TTC549 (cell line): ENCODE measurements at regions not wholly inside any gene's neighbourhood (a gene's known extent, or its start where the extent isn't known, plus 50 kb on each side); places are given as distances from the start of the nearest gene placed in this dataset.

Experiments used
- FAIRE-seq: peaks from 2 replicates; lab custom pipeline; 2012; peaks lifted over from hg19 to GRCh38; lab: Jason Lieb, UNC

DNA sequence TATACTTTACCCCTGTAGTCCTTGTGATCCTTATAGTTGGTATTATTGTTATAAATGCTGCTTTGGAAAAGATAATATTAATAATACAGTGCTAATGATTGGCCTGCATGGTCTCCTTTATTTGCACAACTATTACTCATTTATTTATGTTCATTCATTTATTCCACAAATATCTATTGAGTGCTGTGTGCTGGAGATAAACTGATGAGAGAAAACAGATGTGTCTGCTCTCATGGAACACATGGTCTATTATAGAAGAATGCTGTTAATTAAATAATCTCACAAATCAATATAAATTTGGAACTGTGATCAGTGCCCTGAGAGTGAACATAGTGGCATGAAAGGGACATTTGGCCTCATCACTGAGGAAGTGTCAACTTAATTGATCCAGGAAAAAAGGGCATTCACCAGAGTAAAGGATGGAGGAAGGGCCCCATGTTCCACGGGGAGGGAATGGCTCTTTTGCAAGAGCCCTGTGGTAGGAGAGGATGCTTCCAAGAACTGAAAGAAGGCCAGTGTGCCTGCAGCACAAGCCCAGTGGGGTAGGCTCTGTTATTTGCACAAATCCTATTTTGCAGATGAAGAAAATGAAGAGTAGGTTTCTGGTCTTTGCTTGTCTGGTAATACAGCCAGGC is 91.5 kb upstream of the STK39 start:
- FAIRE-seq, result no peak

DNA sequence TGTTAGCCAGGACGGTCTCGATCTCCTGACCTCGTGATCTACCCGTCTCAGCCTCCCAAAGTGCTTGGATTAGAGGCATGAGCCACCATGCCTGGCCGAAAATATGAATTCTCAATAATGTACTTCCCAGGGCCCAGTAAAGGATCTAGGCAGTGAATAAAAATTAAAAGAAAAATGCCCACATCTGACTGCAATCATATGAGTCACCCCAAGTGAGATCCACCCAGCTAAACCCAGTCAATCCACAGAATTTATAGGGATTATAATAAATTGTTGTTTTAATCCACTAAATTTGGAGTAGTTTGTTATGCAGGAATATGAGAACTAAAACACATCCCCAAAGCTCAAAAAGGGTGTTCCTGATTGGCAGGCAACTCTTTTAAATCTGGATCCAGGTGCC is 93.5 kb upstream of the STK39 start:
- FAIRE-seq, result no peak

DNA sequence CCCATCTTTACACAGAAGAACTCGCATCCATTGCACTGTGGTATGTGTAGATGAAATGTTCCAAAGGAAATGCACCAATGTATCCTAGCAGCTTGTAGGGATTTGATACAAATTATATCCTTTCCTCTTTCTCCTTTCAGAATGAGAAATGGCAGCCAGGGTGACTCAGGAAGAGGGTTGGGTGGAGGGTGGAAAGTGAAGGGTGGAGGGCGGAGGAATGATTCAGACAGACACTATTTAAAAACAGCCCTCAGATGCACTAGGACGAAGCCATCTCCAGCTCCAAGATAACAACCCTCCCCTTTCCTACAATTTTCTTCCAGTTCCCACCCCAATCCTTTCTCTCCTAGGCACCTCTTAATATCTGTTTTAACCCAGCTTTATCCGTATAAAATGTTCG is 96.2 kb upstream of the STK39 start:
- FAIRE-seq, result no peak

DNA sequence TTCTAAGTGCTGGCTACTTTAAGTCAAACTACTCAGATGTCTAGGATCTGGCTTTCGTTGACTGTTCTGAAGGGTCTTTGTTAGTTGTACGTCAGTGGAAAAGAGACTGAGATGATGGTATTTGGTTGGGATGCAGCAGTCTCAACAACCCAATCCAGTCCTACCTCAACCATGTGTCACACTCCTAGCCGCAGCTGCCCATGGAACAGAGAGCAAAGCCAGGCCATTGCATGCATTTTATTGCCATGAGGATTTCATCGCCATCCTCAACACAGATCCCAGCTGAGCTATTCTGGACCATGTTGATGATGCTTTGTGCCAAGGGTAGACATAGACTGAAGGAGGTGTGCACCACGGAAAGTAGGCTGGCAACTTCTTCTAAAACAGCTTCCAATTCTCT is 97.3 kb upstream of the STK39 start:
- no peak for FAIRE-seq

DNA sequence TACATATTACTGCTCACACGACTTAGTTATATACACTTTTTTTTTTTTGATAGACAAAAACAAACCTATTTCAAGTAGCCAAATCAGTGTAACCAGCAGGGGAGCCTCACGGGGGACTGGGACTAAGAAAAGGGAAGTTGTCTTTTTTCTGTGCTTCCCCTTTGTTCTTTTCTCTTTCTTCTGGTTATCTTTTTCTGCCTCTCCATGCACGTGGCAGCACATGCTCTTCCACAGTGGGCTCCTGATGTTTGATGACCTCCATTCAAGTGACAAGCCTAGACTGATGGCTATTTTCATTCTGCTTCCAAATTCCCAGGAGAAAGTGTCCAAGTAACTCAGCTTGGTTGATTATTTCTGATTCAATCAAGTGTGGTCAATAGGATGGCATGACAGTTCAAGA is 98.2 kb upstream of the STK39 start:
- FAIRE-seq, result no peak

DNA sequence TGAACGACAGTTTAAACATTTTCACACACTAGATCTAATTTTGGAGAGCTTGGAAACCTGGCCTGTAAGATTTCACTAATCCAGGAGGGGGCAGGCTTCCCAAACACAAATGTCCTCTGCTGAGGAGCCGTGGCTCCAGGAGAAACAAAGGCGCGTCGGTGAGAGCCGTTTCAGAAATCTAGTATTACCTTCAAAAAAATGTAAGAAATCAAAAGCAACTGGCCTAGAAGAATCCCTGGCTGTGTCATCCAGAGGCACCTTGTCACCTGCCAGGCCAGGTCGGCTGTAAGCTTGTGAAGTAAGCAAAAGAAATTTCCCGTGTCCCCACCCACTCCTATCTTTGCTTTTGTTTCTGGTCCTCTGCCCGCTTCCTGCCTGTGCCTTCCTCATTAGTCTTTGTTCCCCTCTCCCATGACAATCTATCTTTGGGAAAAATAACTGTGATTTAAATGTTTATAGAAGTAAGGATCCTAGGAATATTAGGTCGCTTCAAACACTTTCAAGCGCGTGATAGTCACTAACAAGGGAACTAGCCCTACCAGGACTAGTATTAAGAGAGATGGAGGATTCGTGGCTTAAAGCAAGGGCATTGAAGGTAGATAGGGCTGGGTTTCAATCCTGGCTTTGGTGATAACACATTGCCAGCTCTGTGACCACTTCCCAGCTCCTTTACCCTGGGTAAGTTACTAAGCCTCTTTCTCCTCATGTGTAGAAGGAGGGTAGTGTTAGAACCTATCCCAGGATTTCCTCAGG is 99.5 kb upstream of the STK39 start:
- peak; percentile 77 for FAIRE-seq

DNA sequence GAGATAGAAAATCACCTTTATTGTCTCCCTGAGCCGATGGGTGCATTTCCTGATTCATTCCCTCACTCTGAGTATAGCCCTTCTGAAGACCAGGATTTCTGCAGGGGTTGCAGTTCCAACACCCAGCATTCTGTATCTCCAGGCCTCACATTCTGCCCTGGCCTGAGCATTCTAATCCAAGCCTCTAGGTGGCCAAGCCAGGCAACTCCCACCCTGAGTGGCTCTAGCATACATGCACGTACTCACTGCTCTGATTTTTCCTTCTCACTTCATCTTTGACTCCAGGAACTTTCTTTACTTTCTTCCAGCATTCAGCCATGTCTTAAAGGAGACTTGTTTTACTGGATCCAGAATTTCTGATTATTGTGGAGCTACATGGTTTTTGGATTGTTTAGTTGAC is 100.7 kb upstream of the STK39 start:
- FAIRE-seq, result no peak

DNA sequence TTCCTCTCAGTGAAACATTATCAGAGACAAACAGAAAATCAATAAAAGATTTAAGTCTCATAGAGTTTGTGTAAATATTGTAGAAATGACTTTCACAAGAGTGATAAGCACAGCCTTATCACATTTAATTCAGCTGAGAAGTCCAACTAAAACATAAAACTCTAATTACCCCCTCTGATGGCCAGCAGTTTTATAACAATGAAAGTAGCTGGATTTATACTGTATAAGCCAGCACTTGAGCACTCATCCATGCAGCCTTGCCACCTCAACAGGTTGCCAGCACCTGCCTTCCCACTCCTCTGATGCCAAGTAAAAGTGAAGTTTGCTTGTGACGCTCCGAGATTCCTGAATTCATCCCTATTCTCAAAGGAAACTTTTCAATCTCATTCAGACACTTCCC is 103.0 kb upstream of the STK39 start:
- no peak for FAIRE-seq

DNA sequence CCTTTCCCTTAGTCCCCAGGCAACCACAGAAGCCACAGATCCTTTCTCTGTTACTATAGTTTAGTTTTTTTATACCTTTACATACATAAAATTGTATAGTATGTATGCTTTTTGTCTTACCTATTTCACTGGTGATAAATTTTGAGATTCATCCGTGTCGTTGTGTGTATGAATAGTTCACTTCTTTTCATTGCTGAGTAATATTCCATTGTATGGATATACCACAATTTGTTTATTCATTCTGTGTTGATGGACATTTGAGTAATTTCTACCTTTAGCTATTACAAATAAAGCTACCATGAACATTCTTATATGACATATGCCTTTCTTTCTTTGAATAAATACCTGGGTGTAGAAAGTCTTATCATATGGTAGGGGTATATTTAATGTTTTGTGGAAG is 102.8 kb upstream of the CERS6 start:
- no peak for FAIRE-seq

DNA sequence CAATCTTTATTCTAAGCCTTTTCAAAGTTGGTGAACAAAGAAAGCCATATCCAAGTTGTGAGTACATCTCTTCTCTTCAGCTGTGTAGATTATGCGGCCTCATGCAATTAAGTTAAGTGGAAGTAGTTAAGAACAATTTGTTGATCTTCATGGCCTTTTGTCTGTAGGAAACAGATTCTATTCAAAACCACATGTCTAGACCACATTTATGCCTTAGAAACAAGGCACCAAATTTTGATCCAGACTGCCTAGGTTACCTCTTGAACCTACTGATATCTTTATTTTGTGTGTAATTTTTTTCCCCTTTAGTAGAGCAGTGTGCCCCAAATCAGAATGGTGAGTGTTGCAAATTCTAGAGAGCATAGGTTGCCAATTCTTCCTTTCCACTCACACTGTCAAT is 101.6 kb upstream of the CERS6 start:
- FAIRE-seq, result no peak

DNA sequence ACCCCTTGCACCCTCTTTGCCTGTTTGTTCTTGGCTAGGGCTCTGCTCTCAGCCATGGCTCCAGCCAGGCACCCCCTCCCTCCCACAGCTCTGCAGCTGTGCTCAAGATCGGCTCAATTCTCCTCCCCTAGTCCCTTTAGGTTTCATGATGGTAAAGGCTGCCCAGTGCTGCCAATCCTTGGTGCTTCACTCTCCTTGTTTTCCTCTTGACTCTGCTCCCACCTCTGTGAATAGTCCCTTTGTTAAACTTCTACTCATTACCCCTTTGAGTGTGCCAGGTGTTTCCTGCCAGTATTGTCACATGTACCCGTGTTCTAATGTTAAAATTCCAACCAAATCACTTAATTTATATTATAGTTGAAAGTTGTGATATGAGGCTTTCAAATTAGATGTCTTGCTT is 101.0 kb upstream of the CERS6 start:
- FAIRE-seq, result no peak

DNA sequence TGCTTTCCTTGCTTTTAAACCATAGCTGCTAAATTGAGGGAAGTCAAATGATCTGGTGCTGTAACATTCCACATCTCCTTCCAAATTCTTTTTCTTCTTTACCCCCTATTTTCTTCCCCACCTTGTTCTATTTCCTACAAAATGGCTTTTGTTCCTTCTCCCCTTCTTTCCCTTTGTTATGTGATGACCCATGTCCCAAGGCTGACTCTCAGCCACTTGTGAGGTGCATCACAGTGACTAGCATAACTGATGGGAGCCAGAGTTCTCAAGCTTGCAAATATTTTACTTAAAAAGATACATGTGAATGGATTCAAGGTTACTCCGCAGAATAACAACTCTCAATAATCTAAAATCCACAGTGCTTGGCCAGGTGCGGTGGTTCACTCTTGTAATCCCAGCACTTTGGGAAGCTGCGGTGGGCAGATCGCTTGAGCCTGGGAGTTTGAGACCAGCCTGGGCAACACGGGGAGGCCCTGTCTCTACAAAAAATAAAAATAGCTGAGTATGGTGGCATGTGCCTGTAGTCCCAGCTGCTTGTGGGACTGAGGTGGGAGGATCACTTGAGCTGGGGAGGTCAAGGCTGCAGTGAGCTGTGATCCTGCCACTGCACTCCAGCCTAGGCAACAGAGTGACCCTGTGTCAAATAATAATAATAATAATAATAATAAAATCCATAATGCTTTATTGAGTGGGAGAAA is 100.1 kb upstream of the CERS6 start:
- no peak for FAIRE-seq

DNA sequence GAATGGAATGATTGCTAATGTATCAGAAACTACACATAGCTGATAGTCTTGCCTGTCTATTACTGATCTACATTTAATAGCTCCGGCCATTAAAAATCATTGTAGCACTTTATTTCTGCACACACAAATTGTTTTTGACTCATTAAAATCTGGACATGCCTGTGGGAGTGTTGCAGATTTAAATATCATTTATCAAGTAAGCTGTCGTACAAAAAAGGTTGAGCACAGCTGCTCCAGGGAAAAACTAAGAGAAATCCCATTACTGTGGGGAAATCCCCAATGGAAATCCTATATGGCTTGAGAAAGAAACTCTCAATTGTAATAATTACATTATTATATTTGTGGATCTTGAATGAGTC is 99.6 kb upstream of the CERS6 start:
- FAIRE-seq, result no peak

DNA sequence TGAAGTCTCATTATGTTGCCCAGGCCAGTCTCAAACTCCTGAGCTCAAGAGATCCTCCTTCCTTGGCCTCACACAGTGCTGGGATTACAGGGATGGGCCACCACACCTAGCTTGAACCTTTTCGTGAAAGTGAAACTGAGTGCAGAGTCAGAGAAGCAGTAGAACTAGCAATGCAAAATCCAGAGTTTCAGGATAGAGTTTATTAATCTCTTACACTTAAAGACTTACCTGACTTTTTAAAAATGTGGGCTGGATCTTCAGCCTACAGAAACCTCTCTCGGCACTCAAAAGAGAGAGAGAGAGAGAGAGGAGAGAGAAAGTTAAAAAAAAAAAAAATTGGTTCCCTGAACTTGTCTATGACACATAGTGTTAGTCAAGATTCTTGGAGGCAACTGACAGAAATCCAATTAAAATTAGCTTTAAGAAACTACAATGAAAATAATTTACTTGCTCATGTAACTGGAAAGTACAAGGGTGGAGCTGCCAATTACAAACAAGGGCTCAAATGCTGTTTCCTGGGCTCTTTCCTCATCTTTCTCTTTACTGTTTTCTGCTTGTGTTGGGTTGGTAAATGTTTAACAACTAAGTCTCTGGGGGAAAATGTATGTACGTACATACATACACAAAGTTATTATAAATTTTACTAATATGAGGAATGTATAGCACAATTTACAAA is 98.1 kb upstream of the CERS6 start:
- FAIRE-seq, result no peak

DNA sequence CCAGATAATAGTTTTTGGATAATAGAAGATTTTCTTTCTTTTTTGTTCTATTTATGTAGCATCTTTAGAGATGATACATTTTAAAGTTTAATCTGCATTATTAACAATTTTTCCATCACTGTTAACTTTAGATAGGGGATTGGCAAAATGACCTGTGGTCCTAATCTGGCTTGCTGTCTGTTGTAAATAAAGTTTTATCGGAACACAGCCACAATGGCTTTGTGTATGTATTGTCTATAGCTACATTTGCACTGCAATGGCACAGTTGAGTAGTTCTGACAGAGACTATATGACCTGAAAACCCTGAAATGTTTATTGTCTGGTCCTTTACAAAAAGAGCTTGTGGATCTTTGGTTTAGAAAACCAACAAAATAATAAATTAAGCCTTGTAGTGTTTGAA is 97.0 kb upstream of the CERS6 start:
- no peak for FAIRE-seq

DNA sequence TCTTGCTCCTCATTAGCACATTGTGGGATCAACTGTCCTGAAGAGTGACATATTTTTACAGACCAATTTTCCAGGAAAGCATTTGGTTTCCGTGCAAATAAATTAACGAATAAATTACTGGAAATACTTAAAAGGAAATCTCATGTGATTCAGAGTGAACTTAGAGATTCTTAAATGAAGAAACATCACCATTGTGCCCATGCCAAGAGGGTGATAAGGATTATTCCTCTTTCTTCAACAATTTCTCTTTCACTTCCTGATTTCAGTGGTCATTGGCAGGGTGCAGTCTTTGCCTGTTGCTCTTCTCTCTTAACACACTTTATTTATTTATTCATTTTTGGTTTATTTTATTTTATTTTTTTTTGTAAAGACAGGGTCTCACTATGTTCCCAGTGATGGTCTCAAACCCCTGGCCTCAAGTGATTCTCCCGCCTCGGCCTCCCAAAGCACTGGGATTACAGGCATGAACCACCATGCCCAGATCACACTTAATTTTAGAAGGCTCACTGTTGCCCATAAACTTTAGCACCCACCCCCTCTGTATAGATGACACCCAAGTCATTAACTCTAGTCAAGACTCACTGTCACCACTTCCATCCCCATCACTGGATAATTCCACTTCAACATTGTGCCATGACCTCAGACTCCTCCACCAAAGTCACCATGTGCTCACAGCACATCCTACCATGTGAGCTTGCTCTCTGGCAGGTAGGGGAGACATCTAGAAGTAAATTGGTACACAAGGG is 92.6 kb upstream of the CERS6 start:
- no peak for FAIRE-seq

DNA sequence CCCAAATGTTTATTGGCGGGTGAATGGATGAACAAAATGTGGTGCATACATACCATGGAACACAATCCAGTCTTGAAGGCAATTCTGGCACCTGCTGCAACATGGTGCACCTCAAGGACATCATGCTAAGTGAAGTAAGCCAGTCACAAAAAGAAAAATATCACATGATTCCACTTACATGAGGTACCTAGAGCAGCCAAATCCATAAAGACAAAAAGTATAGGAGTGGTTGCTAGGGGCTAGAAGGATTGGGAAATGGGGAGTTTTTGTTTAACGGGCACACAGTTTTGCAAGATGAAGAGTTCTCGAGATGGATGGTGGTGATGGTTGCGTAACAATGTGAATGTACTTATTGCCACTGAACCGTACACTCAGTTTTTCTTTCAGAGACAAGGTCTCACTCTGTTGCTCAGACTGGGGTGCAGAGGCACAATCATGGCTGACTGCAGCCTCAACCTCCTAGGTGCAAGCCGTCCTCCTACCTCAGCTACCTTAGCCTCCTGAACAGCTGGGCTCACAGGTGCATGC is 90.9 kb upstream of the CERS6 start:
- FAIRE-seq, result no peak

DNA sequence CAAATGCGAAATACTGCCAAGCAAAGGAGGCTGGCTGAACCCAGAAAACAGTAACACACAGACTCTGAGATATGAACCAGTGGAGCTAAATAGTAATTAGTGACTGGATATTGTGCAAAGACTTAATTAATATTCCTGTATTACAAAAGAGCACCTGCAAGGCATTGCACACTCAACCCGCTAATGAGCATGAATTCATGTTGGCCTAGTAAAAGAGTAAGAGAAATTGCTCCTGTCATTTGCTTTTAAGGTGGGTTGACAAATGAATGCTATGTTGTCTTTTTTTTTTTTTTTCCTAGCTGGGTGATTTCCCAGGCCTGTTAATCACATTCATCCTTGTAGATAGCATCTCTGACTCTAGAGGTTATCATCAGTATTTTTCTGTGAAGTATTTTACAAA is 87.0 kb upstream of the CERS6 start:
- FAIRE-seq, result no peak

DNA sequence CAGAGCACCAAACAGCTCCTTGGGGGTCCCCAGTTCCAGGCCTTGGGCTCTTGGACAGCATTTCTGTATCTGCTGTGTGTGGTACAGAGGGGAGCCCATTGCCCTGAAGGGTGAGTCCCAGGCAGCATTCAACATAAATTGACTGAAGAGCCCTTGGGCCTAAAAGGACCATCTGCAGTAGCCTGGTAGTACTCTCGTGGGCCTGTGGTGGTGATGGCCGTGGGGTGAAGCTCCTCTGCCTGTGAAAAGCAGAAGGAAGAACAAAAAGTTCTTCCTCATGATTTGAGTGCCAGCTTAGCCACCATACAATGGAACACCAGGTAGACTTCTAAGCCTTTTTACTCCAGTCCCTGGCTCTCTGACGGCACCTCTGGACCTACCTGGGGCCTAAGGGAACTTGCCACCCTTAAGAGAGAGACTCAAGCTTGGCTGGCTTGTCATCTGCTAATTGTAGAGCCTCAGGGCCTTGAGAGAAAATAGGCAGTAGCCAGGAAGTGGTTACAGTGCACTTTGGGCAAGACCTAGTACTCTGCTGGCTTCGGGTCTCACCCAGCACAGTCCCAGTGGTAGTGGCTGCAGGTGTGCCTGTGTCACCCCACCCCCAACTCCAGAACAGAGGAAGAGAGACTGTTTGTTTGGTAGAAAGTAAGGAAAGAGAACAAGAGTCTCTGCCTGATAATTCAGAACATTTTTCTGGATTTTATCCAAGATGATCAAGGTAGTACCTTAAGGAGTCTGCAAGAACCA is 84.6 kb upstream of the CERS6 start:
- no peak for FAIRE-seq

DNA sequence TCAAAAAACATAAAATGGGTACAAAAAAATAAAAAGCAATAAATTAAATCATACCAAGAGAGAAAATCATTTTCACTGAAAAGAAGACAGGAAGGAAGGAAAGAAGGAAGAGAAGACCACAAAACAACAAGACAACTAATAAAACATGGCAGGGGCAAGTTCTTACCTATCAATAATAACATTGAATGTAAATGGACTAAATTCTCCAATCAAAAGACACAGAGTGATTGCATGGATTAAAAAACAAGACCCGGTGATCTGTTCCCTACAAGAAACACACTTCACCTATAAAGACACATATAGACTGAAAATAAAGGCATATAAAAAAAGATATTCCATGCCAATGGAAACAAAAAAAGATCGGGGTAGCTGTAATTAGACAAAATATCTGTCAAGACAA is 82.6 kb upstream of the CERS6 start:
- no peak for FAIRE-seq

DNA sequence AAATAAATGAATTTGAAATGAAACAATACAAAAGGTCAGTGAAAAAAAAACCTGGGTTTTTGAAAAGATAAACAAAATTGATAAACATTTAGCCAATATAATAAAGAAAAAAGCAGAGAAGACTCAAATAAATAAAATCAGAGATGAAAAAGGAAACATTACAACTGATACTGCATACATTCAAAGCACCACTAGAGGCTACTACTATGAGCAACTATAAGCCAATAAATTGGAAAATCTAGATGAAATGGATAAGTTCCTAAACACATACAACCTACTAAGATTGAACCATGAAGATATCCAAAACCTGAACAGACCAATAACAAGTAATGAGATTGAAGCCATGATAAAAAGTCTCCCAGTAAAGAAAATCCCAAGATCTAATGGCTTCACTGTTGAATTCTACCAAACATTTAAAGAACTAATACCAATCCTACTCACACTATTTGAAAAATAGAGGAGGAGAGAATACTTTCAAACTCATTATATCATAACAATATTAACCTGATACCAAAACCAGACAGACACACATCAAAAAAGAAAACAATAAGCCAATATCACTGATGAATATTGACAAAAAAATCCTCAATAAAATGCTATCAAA is 80.8 kb upstream of the CERS6 start:
- FAIRE-seq, result peak; percentile 33
